Sigmoid colon (tissue), 4 donors: ENCODE measurements at regions not wholly inside any gene's neighbourhood (a gene's known extent, or its start where the extent isn't known, plus 50 kb on each side); places are given as distances from the start of the nearest gene placed in this dataset.

Experiments
- CTCF ChIP-seq, 4 experiments: fragments of 450-650 bp in 3 of 4; fragments of 200-600 bp in 1 of 4; IDR thresholded peaks; one replicate each; pipeline ENCODE4 v1.5.1; 2016 to 2019; ENCODE audit warnings: antibody characterized with exemption in 4 of 4, mild to moderate bottlenecking in 3 of 4, moderate library complexity in 2 of 4
- EP300 ChIP-seq, 4 donors: sonication (generic); formaldehyde crosslinking; IDR thresholded peaks; one replicate each; pipeline ENCODE4 v1.6.1; 2017; ENCODE audit warnings: antibody characterized with exemption in 4 of 4
- POLR2AphosphoS5 ChIP-seq, 4 donors: sonication (generic); formaldehyde crosslinking; IDR thresholded peaks; one replicate each; pipeline ENCODE4 v1.6.1; 2017; ENCODE audit warnings: antibody characterized with exemption in 4 of 4

- TF ChIP-seq POLR2AphosphoS5 (IDR thresholded peaks at IDR 0.05) (no peak), CTCF (IDR thresholded peaks at IDR 0.05) (no peak), EP300 (IDR thresholded peaks at IDR 0.05) (no peak)
These were observed 260.4 kb downstream of the SH2D1A start for GRCh38 chrX:124606724-124607123.
